C4-2B (cell line): ENCODE measurements at regions not wholly inside any gene's neighbourhood (a gene's known extent, or its start where the extent isn't known, plus 50 kb on each side); places are given as distances from the start of the nearest gene placed in this dataset.

Experiments
- CTCF ChIP-seq: fragments of 450-650 bp; conservative IDR thresholded peaks from 2 replicates; pipeline ENCODE4 v1.5.1; 2017; ENCODE audit warnings: mild to moderate bottlenecking
- ZFX ChIP-seq: fragments of 450-650 bp; IDR thresholded peaks from 2 replicates; pipeline ENCODE4 v1.6.1; 2017

GRCh38 chr12:113667676-113668356 lies 196.1 kb upstream of the LHX5 start:
- TF ChIP-seq CTCF, result no peak
- no peak for TF ChIP-seq ZFX
